ENCODE measurements at regions not wholly inside any gene's neighbourhood (a gene's known extent, or its start where the extent isn't known, plus 50 kb on each side); places are given as distances from the start of the nearest gene placed in this dataset.

- H3K27me3 ChIP-seq (ENCODE audit: control insufficient read depth in 2 of 2, insufficient read depth in 2 of 2, low read length in 2 of 2) = no peaks in the 10 kb centered on the region
- Mint-ChIP-seq H3K9me3 (peaks cover 0 to 9% (median 0%) of the 10 kb centered on the region in 11 donors), H3K4me3 (no peak overlapping the region), H3K27ac (no peak overlapping the region), H3K4me1 (no peaks in the 10 kb centered on the region), H3K27me3 (no peaks in the 10 kb centered on the region), H3K36me3 (no peaks in the 10 kb centered on the region)
- ATAC-seq (no peak), DNase-seq (no peak)
- H3K36me3 ChIP-seq (ENCODE audit: control insufficient read depth in 2 of 3, insufficient read depth in 3 of 3, low read length in 3 of 3) = no peaks in the 10 kb centered on the region
- intact Hi-C loops (cut with micrococcal nuclease) = no loop called here
- no peaks in the 10 kb centered on the region for H3K9me3 ChIP-seq (ENCODE audit: control insufficient read depth in 2 of 3, low read length in 3 of 3)
- H3K4me1 ChIP-seq (ENCODE audit: control insufficient read depth in 2 of 2, insufficient read depth in 2 of 2, low read length in 2 of 2) = no peaks in the 10 kb centered on the region
- H3K4me3 ChIP-seq (ENCODE audit: low read length) = no peak overlapping the region
- POLR2A ChIA-PET = no interaction called here
- CTCF ChIA-PET = interaction anchor here (0.7 kb wide), 1 partner anchor 1024 kb away, joined by 3 read pairs; no protein-coding TSS in a partner anchor
- no peak overlapping the region for H3K27ac ChIP-seq (ENCODE audit: low read depth, low read length)
Observed at GRCh38 chr2:220555961-220556630, 928.7 kb downstream of the SLC4A3 start.

- H3K4me3 ChIP-seq (ENCODE audit: low read length) = no peak overlapping the region
- ChIA-PET POLR2A (no interaction called here), CTCF (interaction anchor here (0.7 kb wide), 1 partner anchor 1024 kb away, joined by 3 read pairs; no protein-coding TSS in a partner anchor)
- H3K36me3 ChIP-seq (ENCODE audit: control insufficient read depth in 2 of 3, insufficient read depth in 3 of 3, low read length in 3 of 3) = no peaks in the 10 kb centered on the region
- Mint-ChIP-seq H3K9me3 (peaks cover 0 to 9% (median 0%) of the 10 kb centered on the region in 11 donors), H3K4me3 (no peak overlapping the region), H3K27ac (no peak overlapping the region), H3K36me3 (no peaks in the 10 kb centered on the region), H3K27me3 (no peaks in the 10 kb centered on the region), H3K4me1 (no peaks in the 10 kb centered on the region)
- intact Hi-C loops (cut with micrococcal nuclease) = no loop called here
- DNase-seq (no peak), ATAC-seq (no peak)
- no peaks in the 10 kb centered on the region for H3K9me3 ChIP-seq (ENCODE audit: control insufficient read depth in 2 of 3, low read length in 3 of 3)
- H3K27me3 ChIP-seq (ENCODE audit: control insufficient read depth in 2 of 2, insufficient read depth in 2 of 2, low read length in 2 of 2) = no peaks in the 10 kb centered on the region
- H3K4me1 ChIP-seq (ENCODE audit: control insufficient read depth in 2 of 2, insufficient read depth in 2 of 2, low read length in 2 of 2) = no peaks in the 10 kb centered on the region
- H3K27ac ChIP-seq (ENCODE audit: low read depth, low read length) = no peak overlapping the region
Observed at GRCh38 chr2:220556658-220557057, 929.2 kb downstream of the SLC4A3 start.

GRCh38 chr2:220560192-220560591 lies 932.8 kb downstream of the SLC4A3 start:
- H3K9me3 ChIP-seq (ENCODE audit: control insufficient read depth in 2 of 3, low read length in 3 of 3) = no peaks in the 10 kb centered on the region
- H3K4me3 Mint-ChIP-seq = no peak overlapping the region
- no peaks in the 10 kb centered on the region for H3K27me3 Mint-ChIP-seq
- H3K4me1 ChIP-seq (ENCODE audit: control insufficient read depth in 2 of 2, insufficient read depth in 2 of 2, low read length in 2 of 2) = no peaks in the 10 kb centered on the region
- no peaks in the 10 kb centered on the region for H3K27me3 ChIP-seq (ENCODE audit: control insufficient read depth in 2 of 2, insufficient read depth in 2 of 2, low read length in 2 of 2)
- H3K27ac ChIP-seq (ENCODE audit: low read depth, low read length) = no peak overlapping the region
- intact Hi-C loops (cut with micrococcal nuclease) = no loop called here
- no peak overlapping the region for H3K27ac Mint-ChIP-seq
- no peaks in the 10 kb centered on the region for H3K4me1 Mint-ChIP-seq
- H3K36me3 Mint-ChIP-seq = no peaks in the 10 kb centered on the region
- H3K36me3 ChIP-seq (ENCODE audit: control insufficient read depth in 2 of 3, insufficient read depth in 3 of 3, low read length in 3 of 3) = no peaks in the 10 kb centered on the region
- H3K9me3 Mint-ChIP-seq = peaks cover 0 to 9% (median 0%) of the 10 kb centered on the region in 11 donors
- CTCF ChIA-PET = no interaction called here
- ATAC-seq = no peak
- no peak overlapping the region for H3K4me3 ChIP-seq (ENCODE audit: low read length)
- DNase-seq = no peak
- POLR2A ChIA-PET = no interaction called here

GRCh38 chr2:220562375-220563140 lies 935.1 kb downstream of the SLC4A3 start:
- Mint-ChIP-seq H3K4me1 (no peaks in the 10 kb centered on the region), H3K4me3 (no peak overlapping the region), H3K36me3 (no peaks in the 10 kb centered on the region), H3K27ac (no peak overlapping the region), H3K9me3 (peaks cover 0 to 9% (median 0%) of the 10 kb centered on the region in 11 donors), H3K27me3 (no peaks in the 10 kb centered on the region)
- intact Hi-C loops (cut with micrococcal nuclease) = no loop called here
- no peaks in the 10 kb centered on the region for H3K36me3 ChIP-seq (ENCODE audit: control insufficient read depth in 2 of 3, insufficient read depth in 3 of 3, low read length in 3 of 3)
- H3K27me3 ChIP-seq (ENCODE audit: control insufficient read depth in 2 of 2, insufficient read depth in 2 of 2, low read length in 2 of 2) = no peaks in the 10 kb centered on the region
- DNase-seq = no peak
- H3K9me3 ChIP-seq (ENCODE audit: control insufficient read depth in 2 of 3, low read length in 3 of 3) = no peaks in the 10 kb centered on the region
- POLR2A ChIA-PET = no interaction called here
- no peaks in the 10 kb centered on the region for H3K4me1 ChIP-seq (ENCODE audit: control insufficient read depth in 2 of 2, insufficient read depth in 2 of 2, low read length in 2 of 2)
- ATAC-seq = no peak
- H3K27ac ChIP-seq (ENCODE audit: low read depth, low read length) = no peak overlapping the region
- no peak overlapping the region for H3K4me3 ChIP-seq (ENCODE audit: low read length)
- CTCF ChIA-PET = no interaction called here

DNA sequence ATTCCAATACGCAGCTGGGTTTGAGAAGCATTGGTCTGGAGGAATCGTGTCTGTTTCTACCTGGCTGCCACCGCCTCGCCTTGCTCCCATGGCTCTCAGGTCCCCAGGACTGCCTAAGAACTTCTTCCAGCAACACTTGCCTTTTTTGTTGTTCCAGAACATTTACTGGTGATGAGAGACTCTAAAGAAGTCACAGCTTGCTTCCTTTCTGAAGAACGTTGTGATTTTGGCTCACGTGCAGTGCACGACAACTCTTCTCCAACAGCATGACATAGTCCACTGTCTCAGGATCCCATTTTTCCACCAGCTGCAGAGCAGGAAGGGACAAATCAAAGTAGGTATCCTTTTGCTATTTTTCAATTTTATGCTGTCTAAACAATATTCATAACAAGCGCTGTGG lies 940.9 kb downstream of the SLC4A3 start:
- H3K4me3 ChIP-seq (ENCODE audit: low read length) = no peak overlapping the region
- H3K4me3 Mint-ChIP-seq = no peak overlapping the region
- H3K27me3 ChIP-seq (ENCODE audit: control insufficient read depth in 2 of 2, insufficient read depth in 2 of 2, low read length in 2 of 2) = no peaks in the 10 kb centered on the region
- H3K36me3 ChIP-seq (ENCODE audit: control insufficient read depth in 2 of 3, insufficient read depth in 3 of 3, low read length in 3 of 3) = no peaks in the 10 kb centered on the region
- H3K4me1 Mint-ChIP-seq = no peaks in the 10 kb centered on the region
- no peak for DNase-seq
- H3K27ac Mint-ChIP-seq = no peak overlapping the region
- H3K9me3 ChIP-seq (ENCODE audit: control insufficient read depth in 2 of 3, low read length in 3 of 3) = no peaks in the 10 kb centered on the region
- POLR2A ChIA-PET = no interaction called here
- H3K27ac ChIP-seq (ENCODE audit: low read depth, low read length) = no peak overlapping the region
- CTCF ChIA-PET = no interaction called here
- ATAC-seq = no peak
- H3K4me1 ChIP-seq (ENCODE audit: control insufficient read depth in 2 of 2, insufficient read depth in 2 of 2, low read length in 2 of 2) = no peaks in the 10 kb centered on the region
- no peaks in the 10 kb centered on the region for H3K36me3 Mint-ChIP-seq
- intact Hi-C loops (cut with micrococcal nuclease) = no loop called here
- no peaks in the 10 kb centered on the region for H3K27me3 Mint-ChIP-seq
- H3K9me3 Mint-ChIP-seq = peaks cover 0 to 2% (median 0%) of the 10 kb centered on the region in 11 donors

DNA sequence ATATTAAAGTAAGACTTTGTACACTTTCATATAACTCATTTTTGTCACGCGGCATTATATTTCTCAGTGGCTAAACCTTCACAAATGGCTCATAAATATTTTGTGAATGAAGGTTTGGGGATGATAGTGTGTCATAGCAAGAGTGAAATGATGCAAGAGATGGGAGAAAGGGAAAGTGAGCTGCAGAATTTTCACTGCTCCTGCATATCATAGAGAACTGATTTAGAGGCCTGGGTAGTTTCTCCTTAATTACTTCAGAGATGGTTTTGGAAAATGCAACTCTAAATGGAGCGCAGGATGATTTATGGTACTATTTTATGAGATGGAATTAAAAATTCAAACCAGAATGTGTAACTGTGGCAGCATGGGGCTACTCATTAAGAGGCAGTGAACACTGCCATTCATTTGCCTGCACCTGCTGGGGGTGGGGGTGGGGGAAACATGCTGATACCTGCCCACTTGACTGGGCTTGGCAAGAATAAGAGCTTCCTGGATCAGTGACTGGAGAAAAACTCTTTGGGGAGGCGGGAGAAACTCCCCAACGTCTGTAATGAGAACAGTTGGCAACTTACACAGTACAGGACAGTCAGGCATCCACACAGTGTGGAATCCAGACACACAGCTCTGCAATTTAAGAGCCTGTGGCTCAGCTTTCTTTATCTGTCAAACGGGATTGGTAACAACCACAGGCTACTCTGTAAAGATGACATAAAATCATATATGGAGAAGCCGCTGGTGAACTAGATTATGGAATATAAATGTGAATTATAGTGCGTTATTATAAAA lies 941.9 kb downstream of the SLC4A3 start:
- CTCF ChIA-PET = no interaction called here

More for the DNA sequence above, 941.9 kb downstream of the SLC4A3 start:
- Histone ChIP-seq H3K36me3 (ENCODE audit: control insufficient read depth in 2 of 3, insufficient read depth in 3 of 3, low read length in 3 of 3) (no peaks in the 10 kb centered on the region), H3K9me3 (ENCODE audit: control insufficient read depth in 2 of 3, low read length in 3 of 3) (no peaks in the 10 kb centered on the region), H3K4me3 (ENCODE audit: low read length) (no peak overlapping the region), H3K4me1 (ENCODE audit: control insufficient read depth in 2 of 2, insufficient read depth in 2 of 2, low read length in 2 of 2) (no peaks in the 10 kb centered on the region), H3K27me3 (ENCODE audit: control insufficient read depth in 2 of 2, insufficient read depth in 2 of 2, low read length in 2 of 2) (no peaks in the 10 kb centered on the region), H3K27ac (ENCODE audit: low read depth, low read length) (no peak overlapping the region)
- no peak for DNase-seq
- POLR2A ChIA-PET = no interaction called here
- H3K4me1 Mint-ChIP-seq = no peaks in the 10 kb centered on the region
- no peak overlapping the region for H3K27ac Mint-ChIP-seq
- intact Hi-C loops (cut with micrococcal nuclease) = no loop called here
- H3K36me3 Mint-ChIP-seq = no peaks in the 10 kb centered on the region
- H3K27me3 Mint-ChIP-seq = no peaks in the 10 kb centered on the region
- H3K4me3 Mint-ChIP-seq = no peak overlapping the region
- no peak for ATAC-seq
- peaks cover 0 to 2% (median 0%) of the 10 kb centered on the region in 11 donors for H3K9me3 Mint-ChIP-seq
